D341Med (cell line): ENCODE measurements at regions not wholly inside any gene's neighbourhood (a gene's known extent, or its start where the extent isn't known, plus 50 kb on each side); places are given as distances from the start of the nearest gene placed in this dataset.
"Not testable (repeated sequence)": the region's sequence is repeated elsewhere in the genome, so short reads cannot be mapped to it uniquely, and the experiment has no call there.

Experiments
- DNase-seq: peaks from one replicate; pipeline ENCODE4 v3.0.0; 2012; ENCODE audit warnings: low spot score

DNA sequence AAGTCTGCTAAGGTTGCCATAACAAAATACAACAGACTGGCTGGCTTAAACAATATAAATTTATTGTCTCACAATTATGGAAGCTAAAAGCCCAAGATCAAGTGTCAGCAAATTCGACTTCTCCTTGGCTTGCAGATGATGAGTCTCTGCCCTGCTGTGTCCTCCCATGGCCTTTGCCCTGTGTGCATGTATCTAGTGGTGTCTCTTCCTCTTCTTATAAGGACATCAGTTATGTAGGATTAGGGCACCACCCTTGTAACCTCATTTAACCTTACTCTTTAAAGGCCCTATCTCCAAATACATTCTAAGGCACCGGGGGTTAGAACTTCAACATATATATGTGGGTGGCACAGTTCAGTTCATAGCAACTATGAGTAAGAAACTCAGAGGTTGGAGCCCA lies 157.9 kb upstream of the RASA1 start:
- no peak for DNase-seq

DNA sequence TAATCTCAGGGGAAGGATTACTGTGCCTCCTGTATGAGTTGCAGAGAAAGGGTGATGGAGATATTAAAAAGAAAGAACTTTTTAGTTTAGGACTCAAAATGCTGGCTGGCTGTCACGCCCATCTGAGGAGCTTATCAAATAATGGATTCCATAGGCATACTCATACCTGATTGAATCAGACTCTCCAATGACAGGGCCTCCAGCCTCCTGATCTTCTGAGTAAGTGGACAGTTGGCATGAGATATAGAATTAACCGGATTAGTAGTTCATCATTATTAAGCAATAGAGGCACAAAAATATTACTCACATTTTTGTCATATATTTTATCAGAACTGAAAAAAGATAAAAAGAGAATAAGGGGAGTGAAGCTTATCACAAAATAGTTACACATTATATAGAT lies 157.0 kb upstream of the RASA1 start:
- no peak for DNase-seq

DNA sequence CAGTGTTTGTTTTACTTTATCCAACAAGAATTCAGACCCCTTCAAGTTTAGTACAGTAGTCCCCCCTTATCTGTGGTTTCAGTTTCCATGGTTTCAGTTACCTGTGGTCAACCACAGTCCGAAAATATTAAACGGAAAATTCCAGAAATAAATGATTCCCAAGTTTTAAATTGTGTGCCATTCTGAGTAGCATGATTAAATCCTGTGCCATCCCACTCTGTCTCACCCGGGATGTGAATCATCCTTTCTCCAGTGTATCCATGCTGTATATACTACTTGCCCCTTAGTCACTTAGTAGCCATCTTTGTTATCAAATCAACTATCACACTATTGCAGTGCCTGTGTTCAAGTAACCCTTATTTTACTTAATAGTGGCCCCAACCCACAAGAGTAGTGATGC lies 153.8 kb upstream of the RASA1 start:
- no peak for DNase-seq

DNA sequence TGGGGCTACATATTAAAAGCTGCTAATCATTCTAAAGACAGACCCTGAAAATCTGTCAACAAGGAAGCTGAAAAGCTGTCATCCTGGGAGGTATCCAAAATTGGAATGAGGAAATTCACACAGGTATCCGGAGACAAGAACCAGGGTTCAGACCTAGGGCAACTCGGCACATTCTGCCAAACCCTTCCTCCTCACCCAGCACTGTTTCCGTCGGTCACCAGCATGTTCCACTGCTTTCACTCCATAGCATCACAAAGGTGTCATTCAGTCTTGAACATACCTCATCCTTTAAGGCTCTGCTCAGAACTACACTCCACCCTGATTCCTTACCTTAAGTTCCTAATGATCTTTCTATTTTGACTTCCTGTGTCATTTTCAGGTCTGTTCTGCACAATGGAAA lies 153.1 kb upstream of the RASA1 start:
- DNase-seq, result no peak

DNA sequence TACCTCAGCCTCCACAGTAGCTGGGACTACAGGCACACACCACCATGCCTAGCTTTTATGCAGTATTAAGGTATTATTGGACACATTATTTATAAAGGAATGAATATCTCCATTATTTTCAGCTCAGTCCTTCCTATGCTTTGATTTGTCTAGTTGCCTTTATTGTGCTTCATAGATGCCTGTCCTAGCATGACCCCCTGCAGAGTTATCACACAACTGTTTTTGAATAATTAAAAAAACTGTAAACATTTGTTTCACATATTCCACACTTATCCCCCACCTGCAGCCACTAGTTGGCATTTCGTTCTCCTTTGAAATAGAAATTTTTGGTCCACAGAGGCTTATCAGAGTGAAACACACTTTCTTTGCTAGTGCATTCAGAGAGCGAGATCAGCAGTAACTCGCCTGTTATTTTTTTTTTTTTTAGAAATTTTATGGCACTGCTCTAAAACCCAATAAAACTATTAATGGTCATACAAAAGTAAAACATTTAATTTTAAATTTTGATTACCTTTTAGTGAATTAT lies 151.8 kb upstream of the RASA1 start:
- no peak for DNase-seq

DNA sequence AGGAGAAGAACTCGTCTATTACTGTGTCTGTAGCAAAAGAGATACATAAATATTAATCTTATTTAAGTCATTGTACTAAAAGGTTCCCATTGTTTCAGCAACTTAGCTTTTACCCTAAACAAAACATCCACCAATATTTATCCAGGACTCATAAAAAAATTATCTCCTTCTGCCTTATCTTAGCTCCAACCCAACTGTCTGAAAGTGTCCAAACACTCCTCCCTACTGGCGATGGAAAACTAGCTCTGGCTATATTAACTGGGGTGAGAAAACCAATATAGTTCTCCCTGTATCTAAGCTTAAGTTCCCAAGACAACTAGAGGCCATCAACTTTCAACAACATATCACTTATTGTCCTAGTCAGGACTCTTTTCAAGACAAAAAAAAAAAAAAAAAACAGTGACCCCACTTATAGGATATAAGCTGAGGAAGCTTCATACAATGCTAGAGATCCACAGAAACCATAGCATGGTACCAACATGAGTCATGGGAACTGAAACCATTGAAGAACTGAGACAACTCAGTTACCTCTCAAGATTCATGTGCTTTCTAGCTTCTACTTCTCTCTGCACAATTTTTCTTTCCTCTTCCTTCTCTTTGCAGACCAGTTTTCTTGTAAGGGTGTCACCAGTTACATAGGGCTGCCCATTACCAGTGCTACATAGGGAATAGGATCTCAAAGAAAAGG lies 150.7 kb upstream of the RASA1 start:
- no peak for DNase-seq

DNA sequence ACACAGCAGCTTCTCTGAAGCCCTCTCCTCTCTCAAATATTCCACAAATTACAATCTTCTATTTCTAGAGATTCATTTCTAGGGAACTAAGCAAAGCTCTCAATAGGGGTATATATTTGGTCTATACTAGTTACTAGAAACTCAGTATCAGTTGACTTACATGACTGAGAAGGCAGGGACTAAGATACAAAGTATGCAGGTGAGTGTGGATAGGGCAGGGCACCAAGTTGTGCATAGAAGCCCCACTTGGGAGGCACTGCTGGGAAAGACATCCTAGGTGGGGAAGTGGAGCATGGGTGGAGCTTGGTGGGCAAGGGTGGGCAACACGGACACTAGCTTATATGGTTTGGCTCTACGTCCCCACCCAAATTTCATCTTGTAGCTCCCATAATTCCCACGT lies 148.1 kb upstream of the RASA1 start:
- no peak for DNase-seq

DNA sequence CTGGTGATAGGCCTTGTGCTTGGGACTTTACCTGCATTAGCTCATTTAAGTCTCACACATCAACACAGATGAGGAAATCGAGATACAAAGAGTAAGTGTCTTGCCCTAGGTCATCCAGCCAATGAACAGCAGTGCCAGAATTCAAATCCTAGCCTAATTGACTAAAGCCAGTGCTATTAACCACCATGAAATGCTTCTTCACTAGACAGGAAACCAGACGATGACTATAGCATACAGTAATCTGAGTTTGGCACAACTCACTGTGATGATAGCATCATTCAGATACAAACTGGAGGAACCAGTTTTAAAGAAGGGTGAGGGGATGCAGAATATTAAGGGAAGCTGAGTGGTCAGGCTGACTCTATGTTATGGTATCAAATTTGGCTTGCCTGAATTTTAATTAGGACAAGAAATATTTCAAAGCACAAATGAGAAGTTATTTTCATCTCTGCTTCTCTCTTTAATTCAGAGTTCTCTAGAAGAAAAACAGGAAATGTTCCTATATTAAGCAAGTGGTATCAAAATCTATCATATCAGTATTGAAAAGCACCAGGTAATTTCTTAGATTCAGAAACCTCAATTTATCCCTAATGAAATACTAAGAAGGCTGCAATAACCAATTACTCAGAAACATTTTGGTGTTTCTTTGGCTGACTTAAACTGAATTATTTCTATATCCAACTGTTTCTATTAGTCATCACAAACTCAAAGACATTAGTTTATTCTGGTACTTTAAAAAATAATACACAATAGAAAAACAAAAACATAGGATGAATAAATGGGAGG lies 147.0 kb upstream of the RASA1 start:
- no peak for DNase-seq

DNA sequence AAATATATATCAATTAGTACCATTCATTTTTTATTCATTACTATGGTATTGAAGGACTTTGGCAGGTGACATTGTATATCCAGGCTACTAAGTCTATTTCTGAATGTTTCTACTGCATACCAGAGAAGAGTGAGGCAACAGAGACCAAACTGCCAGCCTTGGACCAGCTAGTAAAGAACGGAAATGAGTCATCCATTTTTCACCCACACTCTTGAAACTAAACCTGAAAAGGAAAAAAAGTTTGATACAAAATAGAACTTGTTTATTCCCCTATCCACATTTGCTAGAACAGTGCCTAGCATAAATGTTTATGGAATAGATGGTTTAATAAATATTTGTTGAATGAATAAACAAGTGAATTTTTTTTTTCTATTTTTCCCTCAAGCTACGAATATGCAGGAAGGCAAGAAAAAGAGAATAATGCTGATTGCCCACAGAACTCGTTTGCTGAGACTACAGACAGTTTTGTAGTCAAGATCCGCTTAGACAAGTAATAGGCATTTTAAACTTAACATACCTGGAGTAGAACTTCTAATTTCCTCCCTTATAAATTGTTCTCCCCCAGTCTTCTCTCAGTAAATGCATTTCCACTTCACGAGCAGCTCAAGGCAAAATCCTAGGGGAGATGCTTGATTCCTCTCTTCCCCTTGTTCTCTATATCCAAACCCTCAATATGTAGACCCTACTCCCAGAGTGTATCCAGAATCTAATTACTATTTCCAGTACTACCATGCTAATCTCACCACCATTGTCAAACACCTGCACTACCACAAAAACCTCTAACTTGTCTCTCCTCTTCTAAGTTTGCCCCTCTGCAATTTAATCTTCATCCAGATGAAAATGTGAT lies 146.2 kb upstream of the RASA1 start:
- no peak for DNase-seq

DNA sequence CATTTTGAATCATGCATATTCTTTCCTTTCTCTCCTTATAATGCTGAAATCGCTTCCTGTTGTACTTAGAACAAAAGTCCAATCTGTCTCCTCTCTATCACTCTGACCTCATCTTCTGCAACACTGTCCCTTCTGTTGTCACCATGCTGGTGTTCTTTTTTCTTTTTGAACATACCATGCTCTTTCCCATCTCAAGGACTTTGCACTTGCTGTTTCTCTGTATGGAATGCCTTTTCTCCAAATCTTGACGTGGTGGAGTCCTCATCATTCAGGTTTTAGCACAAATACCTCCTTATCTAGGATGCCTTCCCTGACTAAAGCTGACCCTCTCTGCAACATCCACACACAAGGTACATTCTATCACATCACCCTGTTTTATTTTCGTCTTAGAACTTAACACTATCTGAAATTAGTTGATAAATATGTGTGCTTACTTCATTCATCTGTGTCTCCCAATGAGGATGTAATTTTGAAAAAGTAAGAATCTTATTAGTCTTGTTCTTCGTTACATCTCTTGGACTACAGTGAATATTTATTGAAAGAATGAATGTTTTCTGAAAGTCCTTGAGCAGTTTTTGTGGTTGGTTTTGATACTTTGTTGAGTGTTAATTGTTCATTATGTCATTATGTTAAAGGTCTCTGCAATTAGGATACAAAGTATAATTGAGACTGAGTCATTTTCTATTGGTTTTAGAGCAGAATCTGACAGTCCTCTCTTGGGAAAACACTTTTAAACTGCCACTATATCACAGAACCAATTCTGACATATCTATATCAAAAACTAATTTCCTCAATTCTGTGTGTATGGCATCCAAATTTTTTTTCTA lies 145.3 kb upstream of the RASA1 start:
- DNase-seq, result no peak

DNA sequence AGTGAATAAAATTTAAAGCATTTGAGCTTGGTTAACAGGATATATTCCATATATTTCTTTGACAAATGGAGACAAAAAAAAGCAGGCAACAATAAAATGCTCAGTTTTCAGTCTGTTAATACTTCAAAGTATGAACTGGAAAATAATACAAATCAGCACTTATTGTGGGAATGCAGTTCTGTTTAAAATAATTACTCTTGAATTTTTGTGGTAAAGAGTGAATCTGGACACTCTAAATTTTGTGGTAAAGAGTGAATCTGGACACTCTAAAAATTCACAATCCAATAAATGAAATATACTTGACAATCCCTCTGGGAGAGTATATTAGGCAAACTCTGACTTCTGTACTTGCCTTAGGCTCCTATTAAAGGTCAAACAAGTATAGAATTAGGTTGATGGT lies 141.9 kb upstream of the RASA1 start:
- no peak for DNase-seq

DNA sequence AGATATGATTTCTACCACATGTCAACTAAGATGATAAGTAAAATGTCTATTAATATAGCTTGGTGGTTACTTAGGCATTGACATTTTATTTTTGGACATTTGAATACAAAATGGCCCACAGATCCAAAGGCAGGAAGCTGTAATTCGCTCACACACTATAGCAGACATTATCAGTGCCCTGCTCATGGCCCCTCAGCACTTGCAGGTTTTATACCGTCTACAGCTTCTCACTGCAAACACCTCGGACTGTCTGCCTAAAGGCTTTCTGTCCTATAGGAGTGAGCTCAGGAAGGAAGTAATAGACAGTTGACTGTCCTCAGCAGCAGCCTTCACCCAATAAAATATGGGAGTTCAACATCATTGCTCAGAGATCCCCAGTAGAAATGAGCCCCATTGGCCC lies 140.8 kb upstream of the RASA1 start:
- DNase-seq, result no peak

DNA sequence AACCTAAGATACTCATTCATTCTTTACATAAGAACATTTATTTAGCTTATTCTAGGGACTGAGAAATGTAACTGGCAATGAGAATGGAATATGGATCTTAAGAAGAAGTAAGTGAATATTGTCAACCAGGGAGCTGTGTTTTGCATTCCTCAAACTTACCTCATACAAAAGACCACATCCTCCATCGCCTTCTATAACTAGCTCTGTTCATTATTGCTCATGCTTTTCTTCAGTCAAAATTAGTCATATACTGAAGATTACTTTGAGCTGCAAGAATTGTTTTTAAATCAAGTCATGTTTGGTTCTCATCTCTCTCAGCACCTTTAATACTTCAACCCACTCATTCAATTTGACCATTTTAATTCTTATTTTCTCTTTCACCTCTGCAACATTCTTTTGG lies 140.3 kb upstream of the RASA1 start:
- DNase-seq, result no peak

DNA sequence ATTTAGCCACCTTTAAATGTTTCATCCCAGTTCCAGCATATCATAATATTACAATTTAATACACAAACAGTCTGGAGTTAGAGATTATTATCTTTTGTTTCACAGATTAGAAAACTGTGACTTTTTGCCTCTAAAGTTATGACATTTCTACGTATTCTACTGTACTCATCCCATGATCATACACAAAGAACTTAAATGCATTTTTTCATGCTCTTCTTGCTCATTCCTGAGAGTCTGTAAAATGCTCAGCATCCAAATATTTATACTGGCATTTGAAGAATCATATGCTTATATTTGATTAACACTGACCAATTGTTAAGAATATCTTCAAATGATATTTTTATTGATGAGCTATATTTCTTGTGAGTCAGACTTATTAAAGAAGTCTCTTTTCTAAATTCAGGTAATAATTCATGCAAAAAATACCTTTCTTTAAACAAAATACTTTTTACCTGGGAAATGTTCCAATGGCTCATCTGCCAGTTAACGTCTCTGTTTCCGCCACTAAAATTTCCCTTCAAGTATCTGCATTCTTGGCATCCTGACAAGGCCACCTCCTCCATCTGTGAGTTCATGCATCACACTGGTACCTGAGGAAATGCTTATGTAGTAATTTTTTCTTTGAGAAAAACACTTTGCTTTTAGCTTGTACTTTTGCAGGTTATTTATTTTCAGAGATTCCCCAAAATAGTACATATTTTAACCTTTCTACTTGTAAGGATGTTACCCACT lies 139.6 kb upstream of the RASA1 start:
- no peak for DNase-seq

DNA sequence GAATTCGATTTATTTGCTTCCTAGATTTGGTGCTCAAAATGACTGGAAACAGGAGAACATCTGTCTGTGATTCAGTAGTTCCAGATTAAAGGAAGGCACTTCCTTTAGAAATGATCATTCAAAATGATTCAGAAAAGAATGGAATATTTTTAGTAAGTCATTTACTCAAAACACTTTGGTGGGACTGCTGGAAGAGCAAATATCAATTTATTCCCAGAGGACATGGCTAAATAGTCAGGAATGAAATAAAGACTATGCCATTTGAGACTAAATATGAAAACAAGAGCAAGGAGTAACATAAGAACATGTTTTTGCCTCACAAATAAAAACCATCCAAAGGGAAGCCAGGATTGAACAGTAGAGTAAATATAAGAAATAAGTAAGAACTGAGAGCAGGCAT lies 138.6 kb upstream of the RASA1 start:
- no peak for DNase-seq

DNA sequence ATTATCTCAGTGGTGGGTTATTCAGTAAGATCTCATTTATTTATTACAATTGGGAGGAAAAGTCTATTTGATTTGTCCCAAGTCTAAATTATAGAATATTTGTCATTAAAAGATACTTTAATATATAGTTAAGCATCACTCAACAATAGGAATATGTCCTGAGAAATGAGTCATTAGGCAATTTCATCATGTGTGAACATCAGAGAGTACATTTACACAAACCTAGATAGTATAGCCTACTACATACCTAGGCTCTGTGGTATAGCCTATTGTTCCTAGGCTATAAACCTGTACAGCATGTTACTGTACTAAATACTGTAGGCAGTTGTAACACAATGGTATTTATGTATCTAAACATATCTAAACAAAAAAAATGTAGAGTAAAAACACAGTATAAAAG lies 135.0 kb upstream of the RASA1 start:
- no peak for DNase-seq

DNA sequence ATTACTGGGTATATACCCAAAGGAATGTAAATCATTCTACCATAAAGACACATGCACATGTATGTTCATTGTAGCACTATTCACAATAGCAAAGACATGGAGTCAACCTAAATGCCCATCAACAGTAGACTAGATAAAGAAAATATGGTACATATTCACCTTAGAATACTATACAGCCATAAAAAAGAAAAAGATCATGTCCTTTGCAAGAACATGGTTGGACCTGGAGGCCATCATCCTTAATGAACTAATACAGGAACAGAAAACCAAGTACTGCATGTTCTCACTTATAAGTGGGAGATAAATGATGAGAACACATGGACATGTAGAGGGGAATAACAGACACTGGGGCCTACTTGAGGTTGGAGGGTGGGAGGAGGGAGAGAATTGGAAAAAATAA lies 133.2 kb upstream of the RASA1 start:
- not testable (repeated sequence) for DNase-seq

DNA sequence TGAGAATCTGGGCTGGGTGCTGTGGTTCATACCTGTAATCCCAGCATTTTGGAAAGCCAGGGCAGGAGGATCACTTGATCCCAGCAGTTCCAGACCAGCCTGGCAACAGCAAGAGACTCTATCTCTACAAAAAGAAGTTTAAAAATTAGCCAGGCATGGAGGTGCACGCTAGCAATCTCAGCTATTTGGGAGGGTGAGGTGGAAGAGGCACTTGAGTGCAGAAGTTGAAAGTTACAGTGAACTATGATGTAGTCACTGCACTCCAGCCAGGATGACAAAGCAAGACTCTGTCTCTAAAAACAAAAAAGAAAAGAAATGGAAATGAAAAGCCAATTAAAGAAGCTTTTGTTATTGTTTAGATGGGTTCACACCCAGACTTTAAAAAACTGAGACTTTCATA lies 131.6 kb upstream of the RASA1 start:
- DNase-seq, result no peak

DNA sequence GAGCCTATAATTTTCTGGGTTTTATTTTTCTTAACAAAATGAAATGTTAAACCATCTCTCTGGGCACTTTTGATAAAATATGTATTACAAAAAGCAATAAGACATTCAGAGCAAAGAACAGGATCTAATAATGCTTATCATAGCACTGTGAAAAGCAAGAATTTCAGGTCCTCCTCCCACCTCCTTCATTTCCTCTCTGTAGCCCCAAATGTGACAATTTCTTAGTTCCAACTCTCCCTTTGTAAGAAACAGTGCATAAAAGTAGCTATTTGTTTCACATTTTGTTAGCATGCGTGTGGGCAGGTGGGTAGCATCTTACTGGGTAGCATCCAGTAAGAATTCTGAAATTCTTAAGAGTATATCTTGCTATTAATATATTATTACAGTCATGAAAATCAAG lies 130.9 kb upstream of the RASA1 start:
- no peak for DNase-seq

DNA sequence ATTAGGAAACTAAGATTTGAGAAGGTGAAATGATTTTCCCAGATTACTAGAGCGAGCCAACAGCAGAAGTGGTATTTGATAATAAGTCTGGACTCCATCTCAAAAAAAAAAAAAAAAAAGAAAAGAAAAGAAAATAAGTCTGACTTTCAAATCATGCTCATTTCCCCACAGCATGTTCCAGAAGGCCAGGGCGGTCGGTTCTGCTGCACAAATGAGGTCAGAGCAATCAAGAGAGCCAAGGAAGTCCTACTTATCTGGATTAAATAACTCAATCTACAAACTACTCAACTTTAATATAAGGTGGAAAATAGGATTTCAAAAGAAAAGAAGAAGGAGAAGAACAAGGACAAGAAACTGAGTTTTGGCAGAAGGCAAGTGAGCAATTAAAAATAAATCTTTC lies 130.4 kb upstream of the RASA1 start:
- DNase-seq, result no peak
